H9 (cell line): ENCODE measurements at regions not wholly inside any gene's neighbourhood (a gene's known extent, or its start where the extent isn't known, plus 50 kb on each side); places are given as distances from the start of the nearest gene placed in this dataset.

Experiments used
- DNase-seq: peaks from one replicate; pipeline ENCODE4 v3.0.0-alpha.2; 2017
- H2AFZ ChIP-seq: one replicate; pipeline ENCODE4 v1.6.1; 2013; ENCODE audit warnings: mild to moderate bottlenecking, low read length, control low read depth, moderate library complexity
- H2AK5ac ChIP-seq: 2 replicates; pipeline ENCODE4 v1.6.1; 2013; ENCODE audit warnings: low read length, control low read depth, mixed read lengths; ENCODE audit not compliant: insufficient read length
- H2BK120ac ChIP-seq: one replicate; pipeline ENCODE4 v1.6.1; 2013; ENCODE audit warnings: low read depth, mild to moderate bottlenecking, low read length, control low read depth, inconsistent platforms; ENCODE audit not compliant: poor library complexity, severe bottlenecking
- H2BK12ac ChIP-seq: 2 replicates; pipeline ENCODE4 v1.6.1; 2013; ENCODE audit warnings: low read length, control low read depth, mixed read lengths, low read depth; ENCODE audit not compliant: insufficient read length
- H2BK15ac ChIP-seq: 2 replicates; pipeline ENCODE4 v1.6.1; 2013; ENCODE audit warnings: low read depth, low read length, control low read depth
- H2BK20ac ChIP-seq: one replicate; pipeline ENCODE4 v1.6.1; 2013; ENCODE audit warnings: low read depth, mild to moderate bottlenecking, low read length, control low read depth, inconsistent platforms; ENCODE audit not compliant: poor library complexity, severe bottlenecking
- H2BK5ac ChIP-seq: 2 replicates; pipeline ENCODE4 v1.6.1; 2013; ENCODE audit warnings: low read length, control low read depth, mixed read lengths; ENCODE audit not compliant: insufficient read length
- H3K14ac ChIP-seq: 2 replicates; pipeline ENCODE4 v1.6.1; 2013; ENCODE audit warnings: low read length, control low read depth; ENCODE audit not compliant: insufficient read depth
- H3K18ac ChIP-seq: 2 replicates; pipeline ENCODE4 v1.6.1; 2013; ENCODE audit warnings: low read depth, mild to moderate bottlenecking, mixed read lengths, low read length, control low read depth; ENCODE audit not compliant: insufficient read length
- H3K23ac ChIP-seq: 2 replicates; pipeline ENCODE4 v1.6.1; 2013; ENCODE audit warnings: low read length, control low read depth, mixed read lengths, low read depth; ENCODE audit not compliant: insufficient read length
- H3K23me2 ChIP-seq: 2 replicates; pipeline ENCODE4 v1.6.1; 2013; ENCODE audit warnings: low read depth, mild to moderate bottlenecking, mixed read lengths, low read length, control low read depth; ENCODE audit not compliant: insufficient read length, poor library complexity, severe bottlenecking
- H3K27ac ChIP-seq: 2 replicates; pipeline ENCODE4 v1.5.1; 2013; ENCODE audit warnings: low read length, control low read depth, mixed read lengths, low read depth; ENCODE audit not compliant: insufficient read length
- H3K27me3 ChIP-seq: 2 replicates; pipeline ENCODE4 v1.6.1; 2013; ENCODE audit warnings: low read length, control low read depth, inconsistent platforms; ENCODE audit not compliant: insufficient read depth
- H3K4ac ChIP-seq: 2 replicates; pipeline ENCODE4 v1.6.1; 2013; ENCODE audit warnings: low read depth, mild to moderate bottlenecking, control low read depth, inconsistent platforms, low read length, moderate library complexity
- H3K4me1 ChIP-seq: 2 replicates; pipeline ENCODE4 v1.6.1; 2013; ENCODE audit warnings: low read length, control low read depth, inconsistent platforms; ENCODE audit not compliant: insufficient read depth
- H3K4me2 ChIP-seq: 2 replicates; pipeline ENCODE4 v1.6.1; 2013; ENCODE audit warnings: low read length, control low read depth, mixed read lengths; ENCODE audit not compliant: insufficient read length, insufficient read depth
- H3K56ac ChIP-seq: 2 replicates; pipeline ENCODE4 v1.6.1; 2013; ENCODE audit warnings: low read depth, mild to moderate bottlenecking, mixed read lengths, low read length, control low read depth; ENCODE audit not compliant: insufficient read length
- H3K79me1 ChIP-seq: 2 replicates; pipeline ENCODE4 v1.6.1; 2013; ENCODE audit warnings: low read depth, mild to moderate bottlenecking, moderate library complexity, low read length, control low read depth, inconsistent platforms; ENCODE audit not compliant: insufficient read depth, poor library complexity, severe bottlenecking
- H3K79me2 ChIP-seq: 2 replicates; pipeline ENCODE4 v1.6.1; 2013; ENCODE audit warnings: low read length, control low read depth, inconsistent platforms; ENCODE audit not compliant: insufficient read depth
- H3K9ac ChIP-seq: 2 replicates; pipeline ENCODE4 v1.6.1; 2013; ENCODE audit warnings: low read length, control low read depth, mixed read lengths; ENCODE audit not compliant: insufficient read length; ENCODE audit errors: extremely low read depth
- H3K9me3 ChIP-seq: one replicate; pipeline ENCODE4 v1.6.1; 2013; ENCODE audit warnings: low read depth, low read length, inconsistent platforms; ENCODE audit not compliant: control insufficient read depth
- H3T11ph ChIP-seq: one replicate; pipeline ENCODE4 v1.6.1; 2013; ENCODE audit warnings: mild to moderate bottlenecking, low read length, control low read depth, inconsistent platforms
- H4K20me1 ChIP-seq: one replicate; pipeline ENCODE4 v1.6.1; 2013; ENCODE audit not compliant: control insufficient read depth, insufficient read length, insufficient read depth
- H4K5ac ChIP-seq: 2 replicates; pipeline ENCODE4 v1.6.1; 2013; ENCODE audit warnings: low read depth, mild to moderate bottlenecking, mixed read lengths, low read length, control low read depth; ENCODE audit not compliant: insufficient read length
- H4K8ac ChIP-seq: replicated peaks from 2 replicates; pipeline ENCODE4 v1.6.1; 2013; ENCODE audit warnings: low read length, control low read depth, mixed read lengths, low read depth; ENCODE audit not compliant: insufficient read length
- H4K91ac ChIP-seq: 2 replicates; pipeline ENCODE4 v1.6.1; 2013; ENCODE audit warnings: low read depth, mild to moderate bottlenecking, moderate library complexity, mixed read lengths, low read length, control low read depth; ENCODE audit not compliant: insufficient read length
- H3K27ac Mint-ChIP-seq, 3 experiments: 2 replicates in 2 of 3; 3 replicates in 1 of 3; pipeline ENCODE4 v1.8.0; 2020 to 2021; ENCODE audit warnings: mixed read lengths in 3 of 3, mild to moderate bottlenecking in 1 of 3, moderate library complexity in 1 of 3
- H3K27me3 Mint-ChIP-seq: 2 replicates; pipeline ENCODE4 v1.8.0; 2021; ENCODE audit warnings: low read depth, mild to moderate bottlenecking, moderate library complexity, mixed read lengths
- H3K36me3 Mint-ChIP-seq, 3 experiments: 2 replicates in 2 of 3; 3 replicates in 1 of 3; pipeline ENCODE4 v1.8.0; 2020 to 2021; ENCODE audit warnings: low read depth in 3 of 3, mixed read lengths in 3 of 3; ENCODE audit not compliant: insufficient read depth in 1 of 3
- H3K4me1 Mint-ChIP-seq, 2 experiments: 2 replicates each; pipeline ENCODE4 v1.8.0; 2020; ENCODE audit warnings: mixed read lengths in 2 of 2
- H3K4me3 Mint-ChIP-seq, 2 experiments: 2 replicates in 1 of 2; 3 replicates in 1 of 2; pipeline ENCODE4 v1.8.0; 2020 to 2021; ENCODE audit warnings: mild to moderate bottlenecking in 2 of 2, mixed read lengths in 2 of 2, moderate library complexity in 1 of 2
- H3K9me3 Mint-ChIP-seq, 2 experiments: 2 replicates in 1 of 2; 3 replicates in 1 of 2; pipeline ENCODE4 v1.8.0; 2020; ENCODE audit warnings: mild to moderate bottlenecking in 2 of 2, mixed read lengths in 2 of 2, moderate library complexity in 1 of 2
- CTCF ChIP-seq: fragments of 200-600 bp; sonication (generic); conservative IDR thresholded peaks from 3 replicates; pipeline ENCODE4 v1.8.0; 2021; ENCODE audit warnings: antibody characterized with exemption, mild to moderate bottlenecking
- WGBS: extraction: QIAGEN DNeasy Blood & Tissue Kit; methylation state at CpG from one replicate; pipeline ENCODE4 v1.1.7; 2013; ENCODE audit warnings: missing lambda C conversion rate, low lambda C conversion rate, mixed read lengths; ENCODE audit not compliant: insufficient read length; ENCODE audit errors: extremely low coverage; 5-methylcytosine and 5-hydroxymethylcytosine counted together

GRCh38 chr2:236753606-236754270 lies 184.1 kb downstream of the ACKR3 start:
- TF ChIP-seq CTCF = no peak
- Histone ChIP-seq H3K27me3 (no peaks in the 10 kb centered on the region), H3K18ac (no peak overlapping the region), H3K56ac (no peak overlapping the region), H4K20me1 (no peaks in the 10 kb centered on the region), H3T11ph (no peak overlapping the region), H2AFZ (no peak overlapping the region), H2AK5ac (no peak overlapping the region), H2BK12ac (no peak overlapping the region), H3K23ac (no peak overlapping the region), H4K91ac (no peak overlapping the region), H4K8ac (no peak overlapping the region), H2BK20ac (no peak overlapping the region), H3K79me1 (no peaks in the 10 kb centered on the region), H3K79me2 (no peaks in the 10 kb centered on the region), H3K27ac (no peak overlapping the region), H3K4me2 (no peak overlapping the region), H3K4ac (no peak overlapping the region), H2BK5ac (no peak overlapping the region), H2BK120ac (no peak overlapping the region), H4K5ac (no peak overlapping the region), H3K9me3 (no peaks in the 10 kb centered on the region), H3K23me2 (no peaks in the 10 kb centered on the region), H3K14ac (no peak overlapping the region), H3K4me1 (no peaks in the 10 kb centered on the region), H2BK15ac (no peak overlapping the region; the same call in 1 of the 2 replicates), H3K9ac (no peak overlapping the region)
- Mint-ChIP-seq H3K27ac (no peak overlapping the region), H3K9me3 (peaks cover 0 to 3% of the 10 kb centered on the region in 2 experiments; a peak in 1 of 5 replicates), H3K27me3 (peaks cover 4% of the 10 kb centered on the region), H3K4me1 (peaks cover 7 to 14% of the 10 kb centered on the region in 2 experiments), H3K4me3 (no peak overlapping the region), H3K36me3 (no peaks in the 10 kb centered on the region; a peak in 2 of 7 replicates)
- no CpG with 5 or more reads among the region's 5 CpGs for WGBS
- no peak for DNase-seq
